ENCODE measurements at regions not wholly inside any gene's neighbourhood (a gene's known extent, or its start where the extent isn't known, plus 50 kb on each side); places are given as distances from the start of the nearest gene placed in this dataset.
A peak's percentile ranks its signal among the peaks of the same experiment; 100 is the strongest.

GRCh38 chr21:38654580-38654979, 151.1 kb upstream of the ETS2 start:
- Histone ChIP-seq H3K27me3 (peaks cover 21 to 33% (median 32%) of the 10 kb centered on the region in 3 donors), H3K27ac (no peak overlapping the region), H3K4me1 (no peaks in the 10 kb centered on the region), H3K9me3 (no peaks in the 10 kb centered on the region), H3K36me3 (no peaks in the 10 kb centered on the region), H3K4me3 (no peak overlapping the region)
- in situ Hi-C loops (cut with MboI; ENCODE audit: low sequenced_read_pairs in 4 of 4) (no loop called here), intact Hi-C loops (cut with DNase I; ENCODE audit: low total_unique reads) (no loop called here)
- no peak for ATAC-seq
- no peak for DNase-seq
- TF ChIP-seq POLR2A (IDR thresholded peaks at IDR 0.05), result no peak
- TF ChIP-seq, protein P1, sequence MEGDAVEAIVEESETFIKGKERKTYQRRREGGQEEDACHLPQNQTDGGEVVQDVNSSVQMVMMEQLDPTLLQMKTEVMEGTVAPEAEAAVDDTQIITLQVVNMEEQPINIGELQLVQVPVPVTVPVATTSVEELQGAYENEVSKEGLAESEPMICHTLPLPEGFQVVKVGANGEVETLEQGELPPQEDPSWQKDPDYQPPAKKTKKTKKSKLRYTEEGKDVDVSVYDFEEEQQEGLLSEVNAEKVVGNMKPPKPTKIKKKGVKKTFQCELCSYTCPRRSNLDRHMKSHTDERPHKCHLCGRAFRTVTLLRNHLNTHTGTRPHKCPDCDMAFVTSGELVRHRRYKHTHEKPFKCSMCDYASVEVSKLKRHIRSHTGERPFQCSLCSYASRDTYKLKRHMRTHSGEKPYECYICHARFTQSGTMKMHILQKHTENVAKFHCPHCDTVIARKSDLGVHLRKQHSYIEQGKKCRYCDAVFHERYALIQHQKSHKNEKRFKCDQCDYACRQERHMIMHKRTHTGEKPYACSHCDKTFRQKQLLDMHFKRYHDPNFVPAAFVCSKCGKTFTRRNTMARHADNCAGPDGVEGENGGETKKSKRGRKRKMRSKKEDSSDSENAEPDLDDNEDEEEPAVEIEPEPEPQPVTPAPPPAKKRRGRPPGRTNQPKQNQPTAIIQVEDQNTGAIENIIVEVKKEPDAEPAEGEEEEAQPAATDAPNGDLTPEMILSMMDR (IDR thresholded peaks at IDR 0.05 in 4 of 5, conservative IDR thresholded peaks at IDR 0.05 in 1 of 5), result no peak

DNA sequence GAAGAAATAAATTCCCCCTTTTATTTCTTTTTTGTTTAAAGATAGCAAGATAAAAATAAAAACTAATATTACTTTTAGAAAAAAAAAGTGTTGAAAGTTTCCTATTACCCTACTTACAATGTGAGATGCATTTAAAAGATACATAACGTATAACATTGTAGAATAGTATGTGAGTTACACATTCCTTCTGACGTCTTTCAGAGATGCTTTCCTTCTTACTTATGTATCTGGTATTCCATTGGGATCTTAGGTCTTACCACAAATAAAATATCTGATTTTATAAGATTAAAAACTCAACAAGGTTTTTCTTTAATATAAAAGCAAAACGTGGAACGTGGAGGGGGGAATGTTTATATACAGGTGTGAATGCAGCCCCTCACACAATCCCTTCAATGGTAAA, 147.2 kb upstream of the ETS2 start:
- peaks cover 37 to 62% (median 50%) of the 10 kb centered on the region in 3 donors for H3K27me3 ChIP-seq
- in situ Hi-C loops (cut with MboI; ENCODE audit: low sequenced_read_pairs in 4 of 4), result no loop called here
- TF ChIP-seq POLR2A (IDR thresholded peaks at IDR 0.05), result no peak
- TF ChIP-seq, protein P1 (IDR thresholded peaks at IDR 0.05 in 4 of 5, conservative IDR thresholded peaks at IDR 0.05 in 1 of 5), result no peak
- H3K9me3 ChIP-seq, result no peaks in the 10 kb centered on the region
- no peak for DNase-seq
- no peak overlapping the region for H3K4me3 ChIP-seq
- H3K4me1 ChIP-seq, result peaks cover 0 to 3% of the 10 kb centered on the region in 2 donors
- no peak for ATAC-seq
- no peaks in the 10 kb centered on the region for H3K36me3 ChIP-seq
- intact Hi-C loops (cut with DNase I; ENCODE audit: low total_unique reads), result no loop called here
- no peak overlapping the region for H3K27ac ChIP-seq

DNA sequence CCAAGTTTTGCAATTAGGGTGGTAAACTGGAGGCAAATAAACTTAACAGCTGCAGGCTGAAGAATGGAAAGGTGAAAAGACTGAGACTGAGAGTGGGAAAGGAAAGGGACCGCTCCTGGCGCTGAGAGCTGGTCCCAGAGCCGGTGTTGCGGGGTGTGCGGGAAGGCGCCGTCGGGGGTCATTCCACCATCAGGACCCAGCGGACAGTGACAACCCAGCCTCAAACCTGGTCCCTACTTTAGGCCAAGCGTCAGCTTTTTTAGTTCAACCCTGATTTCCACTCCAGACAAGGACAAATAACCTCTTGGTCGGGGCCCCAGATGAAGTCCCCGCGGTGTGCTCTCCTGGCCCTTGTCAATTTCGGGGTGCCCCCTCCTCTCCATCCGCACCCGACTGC, 145.8 kb upstream of the ETS2 start:
- no peaks in the 10 kb centered on the region for H3K36me3 ChIP-seq
- DNase-seq (no peak), ATAC-seq (no peak)
- in situ Hi-C loops (cut with MboI; ENCODE audit: low sequenced_read_pairs in 4 of 4), result no loop called here
- H3K27ac ChIP-seq, result no peak overlapping the region
- H3K9me3 ChIP-seq, result no peaks in the 10 kb centered on the region
- TF ChIP-seq, protein P1 (IDR thresholded peaks at IDR 0.05 in 4 of 5, conservative IDR thresholded peaks at IDR 0.05 in 1 of 5), result no peak
- no peak for TF ChIP-seq POLR2A (IDR thresholded peaks at IDR 0.05)
- H3K27me3 ChIP-seq, result peaks cover 37 to 62% (median 50%) of the 10 kb centered on the region in 3 donors
- peaks cover 0 to 3% of the 10 kb centered on the region in 2 donors for H3K4me1 ChIP-seq
- intact Hi-C loops (cut with DNase I; ENCODE audit: low total_unique reads), result no loop called here
- peak overlapping the region in 1 of 4 donors; percentile 51 for H3K4me3 ChIP-seq

DNA sequence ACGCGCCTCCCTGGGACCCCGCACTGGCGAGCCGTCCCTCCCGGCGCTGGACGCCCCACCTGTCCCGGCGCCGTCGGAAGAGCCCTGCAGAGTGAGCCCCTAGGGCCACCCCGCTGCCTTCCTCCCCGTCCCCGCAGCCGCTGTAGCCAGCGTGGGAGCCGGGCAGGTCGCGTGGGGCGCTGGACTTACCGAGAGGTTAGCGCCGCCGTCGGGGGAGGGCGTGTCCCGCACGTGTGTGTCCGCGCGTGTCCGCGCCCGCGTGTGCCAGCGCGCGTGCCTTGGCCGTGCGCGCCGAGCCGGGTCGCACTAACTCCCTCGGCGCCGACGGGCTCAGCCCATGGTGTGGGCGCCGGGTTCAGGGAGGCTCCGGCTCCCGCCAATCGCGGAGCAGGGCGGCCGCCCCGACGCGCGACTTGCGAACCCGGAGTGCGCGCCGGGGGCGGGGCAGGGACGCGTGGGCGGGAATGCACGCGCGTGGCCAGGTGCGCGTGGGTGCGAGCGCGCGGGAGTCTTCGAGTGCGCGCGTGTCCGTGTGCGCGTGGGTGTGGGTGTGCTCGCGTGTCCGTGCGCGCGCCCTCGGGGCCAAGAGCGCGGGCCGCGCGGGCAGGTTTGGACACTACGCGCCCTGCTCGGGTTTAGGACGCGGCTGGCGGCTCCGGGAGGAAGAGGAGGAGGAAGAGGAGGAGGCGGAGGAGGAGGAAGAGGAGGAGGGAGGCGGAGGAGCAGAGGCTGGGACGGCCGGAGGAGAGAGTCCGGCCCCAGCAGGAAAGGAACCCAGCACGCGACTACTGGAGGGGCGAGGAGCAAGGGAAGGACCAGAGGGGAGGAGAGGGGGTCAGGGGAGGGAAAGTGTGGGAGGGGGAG, 145.2 kb upstream of the ETS2 start:
- no peak overlapping the region for H3K27ac ChIP-seq
- intact Hi-C loops (cut with DNase I; ENCODE audit: low total_unique reads), result no loop called here
- H3K9me3 ChIP-seq, result no peaks in the 10 kb centered on the region
- DNase-seq, result no peak
- peaks cover 37 to 62% (median 50%) of the 10 kb centered on the region in 3 donors for H3K27me3 ChIP-seq
- in situ Hi-C loops (cut with MboI; ENCODE audit: low sequenced_read_pairs in 4 of 4), result no loop called here
- peaks cover 0 to 3% of the 10 kb centered on the region in 2 donors for H3K4me1 ChIP-seq
- no peak for ATAC-seq
- TF ChIP-seq POLR2A (IDR thresholded peaks at IDR 0.05), result no peak
- TF ChIP-seq, protein P1 (IDR thresholded peaks at IDR 0.05 in 4 of 5, conservative IDR thresholded peaks at IDR 0.05 in 1 of 5), result no peak
- peak overlapping the region; percentile 47 to 52 (median 50) for H3K4me3 ChIP-seq
- no peaks in the 10 kb centered on the region for H3K36me3 ChIP-seq
